Heart left ventricle (tissue), 16 donors: ENCODE measurements at regions not wholly inside any gene's neighbourhood (a gene's known extent, or its start where the extent isn't known, plus 50 kb on each side); places are given as distances from the start of the nearest gene placed in this dataset.

Experiments used
- ATAC-seq, 4 donors: fragments of 200-7000 bp; cut with Tn5 transposase; one replicate each; pipeline ENCODE4 v1.9.1; 2020 to 2022; ENCODE audit warnings: moderate library complexity in 4 of 4, mild to moderate bottlenecking in 3 of 4, moderate number of reproducible peaks in 1 of 4
- DNase-seq, 5 donors: peaks; one replicate each; pipeline ENCODE4 v3.0.0-alpha.2; 2020
- H3K27ac ChIP-seq, 12 donors: fragments of 200-600 bp; sonication (generic) in 4 of 12; one replicate each; pipeline versions ENCODE4 v1.5.0 to v1.8.0; 2016 to 2022; ENCODE audit warnings: mild to moderate bottlenecking in 2 of 12
- H3K27me3 ChIP-seq, 9 donors: fragments of 200-600 bp; sonication (generic) in 2 of 9; one replicate each; pipeline versions ENCODE4 v1.5.1 to v1.8.0; 2016 to 2022; ENCODE audit warnings: mild to moderate bottlenecking in 3 of 9
- H3K36me3 ChIP-seq, 9 donors: fragments of 200-600 bp; sonication (generic) in 2 of 9; one replicate each; pipeline versions ENCODE4 v1.5.0 to v1.8.0; 2018 to 2022; ENCODE audit warnings: mild to moderate bottlenecking in 2 of 9
- H3K4me1 ChIP-seq, 12 donors: fragments of 200-600 bp; sonication (generic) in 4 of 12; one replicate each; pipeline versions ENCODE4 v1.5.0 to v1.8.0; 2016 to 2022; ENCODE audit warnings: mild to moderate bottlenecking in 3 of 12
- H3K4me3 ChIP-seq, 12 donors: fragments of 200-600 bp; sonication (generic) in 4 of 12; one replicate each; pipeline versions ENCODE4 v1.5.0 to v1.8.0; 2017 to 2022; ENCODE audit warnings: mild to moderate bottlenecking in 9 of 12, moderate library complexity in 4 of 12
- H3K9me3 ChIP-seq, 12 donors: fragments of 200-600 bp; sonication (generic) in 4 of 12; one replicate each; pipeline versions ENCODE4 v1.5.0 to v1.8.0; 2016 to 2022; ENCODE audit warnings: mild to moderate bottlenecking in 1 of 12
- CTCF ChIP-seq, 12 donors: fragments of 200-600 bp; sonication (generic) in 4 of 12; IDR thresholded peaks; one replicate each; pipeline versions ENCODE4 v1.5.0 to v1.8.0; 2018 to 2022; ENCODE audit warnings: antibody characterized with exemption in 12 of 12, mild to moderate bottlenecking in 5 of 12
- POLR2A ChIP-seq, 2 donors: fragments of 450-650 bp; IDR thresholded peaks; one replicate each; pipeline ENCODE4 v1.6.1; 2017; ENCODE audit warnings: antibody characterized with exemption in 2 of 2, mild to moderate bottlenecking in 2 of 2, moderate library complexity in 2 of 2
- WGBS, 4 donors: extraction: QIAGEN DNeasy Blood & Tissue Kit in 2 of 4; methylation state at CpG; one replicate each; pipeline versions ENCODE4 v1.1.5 to v1.1.7; 2013 to 2018; 5-methylcytosine and 5-hydroxymethylcytosine counted together
- intact Hi-C, 10 donors: fragments of 100-400 bp; cut with DNase I; formaldehyde crosslinking; loops; one replicate each; pipeline versions ENCODE4 v1.11.1 to v1.14.2; 2022
- donor health status: ischemic (EF 13 %, LVEDD 7.1; RV severe dilation, severe dysfunction).
- donor health status: healthy with polysubstance abuse.
- donor health status: DM: no; HTN: yes; CAD: no.
- donor health status: DM: no; HTN: no; CAD: no.
- donor health status: ischemic (EF 25% LVEDD 6.9; RV normal size, moderate dysfunction).
- donor health status: ischemic (EF 25% LVEDD 5.7; RV mildly dilated, moderate dysfunction).
- donor health status: healthy.
- donor health status: DM: yes; HTN: yes; CAD: no.
- donor health status: ischemic (EF 35%, LVEDD 5.7; RV mildly dilated, moderate dysfunction).
- donor health status: nonischemic (EF 11% LVEDD 7.7; RV severe dilation, severe dysfunction).
- donor health status: DM: yes; HTN: yes; CAD: no.
- donor health status: PGD.
- donor health status: ischemic (EF 29% LVEDD 5.4; RV normal size, mild dysfunction).
- donor health status: nonischemic (EF 23%, LVEDD 6.1; RV moderate dilation, normal function).

GRCh38 chr1:221363039-221363438 lies 378.9 kb downstream of the DUSP10 start:
- no peaks in the 10 kb centered on the region for H3K4me1 ChIP-seq
- no peaks in the 10 kb centered on the region for H3K27me3 ChIP-seq
- no peak for DNase-seq
- H3K9me3 ChIP-seq, result peaks cover 0 to 3% (median 0%) of the 10 kb centered on the region in 12 donors
- intact Hi-C loops, result no loop called here
- H3K27ac ChIP-seq, result no peak overlapping the region
- H3K36me3 ChIP-seq, result no peaks in the 10 kb centered on the region
- no peak overlapping the region for H3K4me3 ChIP-seq
- ATAC-seq, result no peak
- WGBS, 4 donors, result 78 to 84% (median 80%) methylated on average over 2 of the region's 2 CpGs
- TF ChIP-seq CTCF (IDR thresholded peaks at IDR 0.05) (no peak), POLR2A (IDR thresholded peaks at IDR 0.05) (no peak)

GRCh38 chr1:221366495-221367110 lies 375.3 kb downstream of the DUSP10 start:
- H3K27me3 ChIP-seq, result no peaks in the 10 kb centered on the region
- ATAC-seq, result no peak
- no peaks in the 10 kb centered on the region for H3K4me1 ChIP-seq
- intact Hi-C loops, result no loop called here
- peaks cover 0 to 6% (median 0%) of the 10 kb centered on the region in 12 donors for H3K9me3 ChIP-seq
- H3K27ac ChIP-seq, result no peak overlapping the region
- DNase-seq, result no peak
- WGBS, 4 donors, result 72 to 81% (median 79%) methylated on average over 3 of the region's 3 CpGs
- H3K4me3 ChIP-seq, result no peak overlapping the region
- no peak for TF ChIP-seq POLR2A (IDR thresholded peaks at IDR 0.05)
- TF ChIP-seq CTCF (IDR thresholded peaks at IDR 0.05), result no peak
- H3K36me3 ChIP-seq, result no peaks in the 10 kb centered on the region

- DNase-seq, result no peak
- Histone ChIP-seq H3K36me3 (no peaks in the 10 kb centered on the region), H3K4me1 (no peaks in the 10 kb centered on the region), H3K27ac (no peak overlapping the region), H3K9me3 (peaks cover 0 to 6% (median 0%) of the 10 kb centered on the region in 12 donors), H3K4me3 (no peak overlapping the region), H3K27me3 (no peaks in the 10 kb centered on the region)
- intact Hi-C loops, result no loop called here
- 70 to 83% (median 75%) methylated on average over 3 of the region's 3 CpGs for WGBS, 4 donors
- no peak for ATAC-seq
- no peak for TF ChIP-seq POLR2A (IDR thresholded peaks at IDR 0.05)
- no peak for TF ChIP-seq CTCF (IDR thresholded peaks at IDR 0.05)
These were observed 370.2 kb downstream of the DUSP10 start for GRCh38 chr1:221371705-221372104.

GRCh38 chr1:221373795-221374194 lies 368.1 kb downstream of the DUSP10 start:
- ATAC-seq (no peak), DNase-seq (no peak)
- Histone ChIP-seq H3K27ac (no peak overlapping the region), H3K4me1 (no peaks in the 10 kb centered on the region), H3K4me3 (no peak overlapping the region), H3K9me3 (peaks cover 0 to 3% (median 0%) of the 10 kb centered on the region in 12 donors), H3K27me3 (no peaks in the 10 kb centered on the region), H3K36me3 (no peaks in the 10 kb centered on the region)
- TF ChIP-seq CTCF (IDR thresholded peaks at IDR 0.05) (no peak), POLR2A (IDR thresholded peaks at IDR 0.05) (no peak)
- intact Hi-C loops, result no loop called here
- WGBS, 4 donors, result 93 to 100% (median 95%) methylated on average over 1 of the region's 1 CpG
